Naive thymus-derived CD8-positive, alpha-beta T cell (primary cell): ENCODE measurements at regions not wholly inside any gene's neighbourhood (a gene's known extent, or its start where the extent isn't known, plus 50 kb on each side); places are given as distances from the start of the nearest gene placed in this dataset.

Experiments used
- ATAC-seq, 2 donors: fragments of 150-1000 bp; cut with Tn5 transposase in 1 of 2; sonication (Bioruptor Pico), chemical (Tn5 transposase) in 1 of 2; 1 replicate in 1 of 2; 2 replicates in 1 of 2; pipeline ENCODE4 v1.10.0; 2021; ENCODE audit warnings: mild to moderate bottlenecking in 2 of 2, moderate library complexity in 2 of 2
- POLR2A ChIA-PET: fragments of 350-600 bp; sonication (Branson Sonifier 250); formaldehyde crosslinking; loops from one replicate; lab custom pipeline; 2021; ENCODE audit warnings: antibody characterized with exemption; lab: Charles Lee
- DNase-seq, 10 donors: peaks; one replicate each; pipeline versions ENCODE4 v3.0.0 to v3.0.0-alpha.2; 2020 to 2022
- H3K27ac Mint-ChIP-seq, 10 donors: one replicate each; pipeline ENCODE4 v1.8.0; 2020 to 2022; ENCODE audit warnings: mild to moderate bottlenecking in 10 of 10, mixed read lengths in 10 of 10, moderate library complexity in 4 of 10, inconsistent platforms in 1 of 10
- H3K27me3 Mint-ChIP-seq, 5 donors: one replicate each; pipeline ENCODE4 v1.8.0; 2021 to 2022; ENCODE audit warnings: mixed read lengths in 5 of 5
- H3K36me3 Mint-ChIP-seq, 3 donors: one replicate each; pipeline ENCODE4 v1.8.0; 2020 to 2022; ENCODE audit warnings: mixed read lengths in 3 of 3, mild to moderate bottlenecking in 2 of 3, inconsistent platforms in 1 of 3
- H3K4me1 Mint-ChIP-seq, 4 donors: one replicate each; pipeline ENCODE4 v1.8.0; 2021 to 2022; ENCODE audit warnings: mixed read lengths in 4 of 4
- H3K4me3 Mint-ChIP-seq, 10 donors: one replicate each; pipeline ENCODE4 v1.8.0; 2020 to 2022; ENCODE audit warnings: mild to moderate bottlenecking in 10 of 10, mixed read lengths in 10 of 10, moderate library complexity in 6 of 10, inconsistent platforms in 1 of 10
- H3K9me3 Mint-ChIP-seq, 9 donors: one replicate each; pipeline ENCODE4 v1.8.0; 2020 to 2022; ENCODE audit warnings: mixed read lengths in 9 of 9, mild to moderate bottlenecking in 3 of 9, inconsistent platforms in 1 of 9, moderate library complexity in 1 of 9

- no peak overlapping the region for H3K4me3 Mint-ChIP-seq
- no peaks in the 10 kb centered on the region for H3K4me1 Mint-ChIP-seq
- POLR2A ChIA-PET = no interaction called here
- no peak overlapping the region for H3K27ac Mint-ChIP-seq
- H3K27me3 Mint-ChIP-seq = peaks cover 2 to 14% (median 8%) of the 10 kb centered on the region in 5 donors
- no peak for ATAC-seq
- peak in 1 of 10 donors; percentile 3 for DNase-seq
- no peaks in the 10 kb centered on the region for H3K9me3 Mint-ChIP-seq
- no peaks in the 10 kb centered on the region for H3K36me3 Mint-ChIP-seq
Measured at GRCh38 chr2:151176661-151177060, 85.0 kb downstream of the RBM43 start.

- DNase-seq (no peak), ATAC-seq (no peak)
- Mint-ChIP-seq H3K4me3 (no peak overlapping the region), H3K9me3 (no peaks in the 10 kb centered on the region), H3K4me1 (no peaks in the 10 kb centered on the region), H3K36me3 (no peaks in the 10 kb centered on the region), H3K27ac (no peak overlapping the region), H3K27me3 (peaks cover 0 to 14% (median 8%) of the 10 kb centered on the region in 5 donors)
- POLR2A ChIA-PET = no interaction called here
Measured at GRCh38 chr2:151175864-151176263, 85.8 kb downstream of the RBM43 start.

GRCh38 chr2:151174127-151174526 lies 87.5 kb downstream of the RBM43 start:
- H3K36me3 Mint-ChIP-seq = no peaks in the 10 kb centered on the region
- no peaks in the 10 kb centered on the region for H3K9me3 Mint-ChIP-seq
- ATAC-seq = no peak
- H3K4me1 Mint-ChIP-seq = no peaks in the 10 kb centered on the region
- H3K27ac Mint-ChIP-seq = no peak overlapping the region
- H3K4me3 Mint-ChIP-seq = no peak overlapping the region
- POLR2A ChIA-PET = no interaction called here
- DNase-seq = no peak
- H3K27me3 Mint-ChIP-seq = peaks cover 0 to 9% (median 7%) of the 10 kb centered on the region in 5 donors

- no peak for ATAC-seq
- Mint-ChIP-seq H3K4me1 (no peaks in the 10 kb centered on the region), H3K9me3 (no peaks in the 10 kb centered on the region), H3K4me3 (no peak overlapping the region), H3K36me3 (no peaks in the 10 kb centered on the region), H3K27ac (no peak overlapping the region), H3K27me3 (peaks cover 0 to 6% (median 0%) of the 10 kb centered on the region in 5 donors)
- POLR2A ChIA-PET = no interaction called here
- no peak for DNase-seq
Measured at GRCh38 chr2:151171186-151171585, 90.5 kb downstream of the RBM43 start.

GRCh38 chr2:151166410-151166809 lies 95.3 kb downstream of the RBM43 start:
- DNase-seq (no peak), ATAC-seq (no peak)
- H3K27me3 Mint-ChIP-seq = peaks cover 0 to 29% (median 12%) of the 10 kb centered on the region in 5 donors
- no peak overlapping the region for H3K27ac Mint-ChIP-seq
- no peaks in the 10 kb centered on the region for H3K4me1 Mint-ChIP-seq
- no peaks in the 10 kb centered on the region for H3K36me3 Mint-ChIP-seq
- H3K4me3 Mint-ChIP-seq = no peak overlapping the region
- POLR2A ChIA-PET = no interaction called here
- no peaks in the 10 kb centered on the region for H3K9me3 Mint-ChIP-seq

GRCh38 chr2:151165105-151165684 lies 96.5 kb downstream of the RBM43 start:
- ATAC-seq = no peak
- H3K27me3 Mint-ChIP-seq = peaks cover 0 to 30% (median 12%) of the 10 kb centered on the region in 5 donors
- H3K9me3 Mint-ChIP-seq = no peaks in the 10 kb centered on the region
- DNase-seq = no peak
- H3K36me3 Mint-ChIP-seq = no peaks in the 10 kb centered on the region
- no peaks in the 10 kb centered on the region for H3K4me1 Mint-ChIP-seq
- POLR2A ChIA-PET = no interaction called here
- H3K27ac Mint-ChIP-seq = no peak overlapping the region
- no peak overlapping the region for H3K4me3 Mint-ChIP-seq

- no peak for ATAC-seq
- POLR2A ChIA-PET = no interaction called here
- no peaks in the 10 kb centered on the region for H3K36me3 Mint-ChIP-seq
- H3K27me3 Mint-ChIP-seq = peaks cover 0 to 30% (median 13%) of the 10 kb centered on the region in 5 donors
- H3K9me3 Mint-ChIP-seq = no peaks in the 10 kb centered on the region
- DNase-seq = no peak
- H3K4me1 Mint-ChIP-seq = no peaks in the 10 kb centered on the region
- no peak overlapping the region for H3K4me3 Mint-ChIP-seq
- H3K27ac Mint-ChIP-seq = no peak overlapping the region
Measured at GRCh38 chr2:151161821-151162551, 99.7 kb downstream of the RBM43 start.

- Mint-ChIP-seq H3K27me3 (peaks cover 0 to 39% (median 18%) of the 10 kb centered on the region in 5 donors), H3K27ac (no peak overlapping the region)
- no peak for ATAC-seq
Measured at GRCh38 chr2:151159109-151159662, 102.5 kb downstream of the RBM43 start.

GRCh38 chr2:151157000-151157735 lies 104.5 kb downstream of the RBM43 start:
- Mint-ChIP-seq H3K4me3 (no peak overlapping the region), H3K36me3 (no peaks in the 10 kb centered on the region), H3K27ac (no peak overlapping the region), H3K27me3 (peaks cover 0 to 32% (median 15%) of the 10 kb centered on the region in 5 donors), H3K4me1 (no peaks in the 10 kb centered on the region), H3K9me3 (no peaks in the 10 kb centered on the region)
- DNase-seq (no peak), ATAC-seq (no peak)
- POLR2A ChIA-PET = no interaction called here

More at GRCh38 chr2:151159109-151159662, 102.5 kb downstream of the RBM43 start:
- H3K9me3 Mint-ChIP-seq = no peaks in the 10 kb centered on the region
- H3K4me1 Mint-ChIP-seq = no peaks in the 10 kb centered on the region
- H3K4me3 Mint-ChIP-seq = no peak overlapping the region
- H3K36me3 Mint-ChIP-seq = no peaks in the 10 kb centered on the region
- no peak for DNase-seq
- POLR2A ChIA-PET = no interaction called here

- Mint-ChIP-seq H3K27ac (no peak overlapping the region), H3K4me1 (no peaks in the 10 kb centered on the region), H3K36me3 (no peaks in the 10 kb centered on the region), H3K9me3 (no peaks in the 10 kb centered on the region), H3K4me3 (no peak overlapping the region), H3K27me3 (peaks cover 0 to 36% (median 12%) of the 10 kb centered on the region in 5 donors)
- POLR2A ChIA-PET = no interaction called here
- DNase-seq = no peak
- no peak for ATAC-seq
Measured at GRCh38 chr2:151156431-151156830, 105.2 kb downstream of the RBM43 start.

GRCh38 chr2:151153601-151154000 lies 108.1 kb downstream of the RBM43 start:
- Mint-ChIP-seq H3K27me3 (peaks cover 6 to 37% (median 12%) of the 10 kb centered on the region in 5 donors), H3K27ac (no peak overlapping the region), H3K36me3 (no peaks in the 10 kb centered on the region), H3K4me1 (no peaks in the 10 kb centered on the region), H3K9me3 (no peaks in the 10 kb centered on the region), H3K4me3 (no peak overlapping the region)
- ATAC-seq (no peak), DNase-seq (no peak)
- POLR2A ChIA-PET = no interaction called here

GRCh38 chr2:151150331-151151320 lies 111.0 kb downstream of the RBM43 start:
- Mint-ChIP-seq H3K27ac (no peak overlapping the region), H3K36me3 (no peaks in the 10 kb centered on the region), H3K27me3 (peaks cover 6 to 41% (median 10%) of the 10 kb centered on the region in 5 donors), H3K4me3 (no peak overlapping the region), H3K9me3 (no peaks in the 10 kb centered on the region), H3K4me1 (no peaks in the 10 kb centered on the region)
- POLR2A ChIA-PET = no interaction called here
- no peak for DNase-seq
- no peak for ATAC-seq
